Naive thymus-derived CD4-positive, alpha-beta T cell (primary cell): ENCODE measurements at regions not wholly inside any gene's neighbourhood (a gene's known extent, or its start where the extent isn't known, plus 50 kb on each side); places are given as distances from the start of the nearest gene placed in this dataset.

Experiments used
- ATAC-seq: fragments of 150-1000 bp; cut with Tn5 transposase; 2 replicates; pipeline ENCODE4 v1.10.0; 2021; ENCODE audit warnings: mild to moderate bottlenecking, moderate library complexity
- CTCF ChIA-PET: fragments of 350-600 bp; sonication (Branson Sonifier 250); formaldehyde crosslinking; loops from one replicate; lab custom pipeline; 2021; ENCODE audit warnings: antibody characterized with exemption; lab: Charles Lee
- POLR2A ChIA-PET: fragments of 350-600 bp; sonication (Branson Sonifier 250); formaldehyde crosslinking; loops from one replicate; lab custom pipeline; 2021; ENCODE audit warnings: antibody characterized with exemption, inconsistent platforms; lab: Charles Lee
- DNase-seq, 9 donors: peaks; one replicate each; pipeline versions ENCODE4 v3.0.0 to v3.0.0-alpha.2; 2020 to 2022; ENCODE audit warnings: mixed read lengths in 1 of 9
- H3K27ac ChIP-seq: one replicate; pipeline ENCODE4 v1.7.0; 2013; ENCODE audit warnings: mild to moderate bottlenecking, low read depth, low read length, moderate library complexity
- H3K27me3 ChIP-seq, 2 donors: one replicate each; pipeline ENCODE4 v1.7.0; 2013; ENCODE audit warnings: low read length in 2 of 2, mild to moderate bottlenecking in 2 of 2, moderate library complexity in 2 of 2; ENCODE audit not compliant: control insufficient read depth in 2 of 2, insufficient read depth in 2 of 2
- H3K36me3 ChIP-seq, 3 experiments: 1 replicate in 2 of 3; 2 replicates in 1 of 3; pipeline ENCODE4 v1.7.0; 2013; ENCODE audit warnings: low read length in 3 of 3, mild to moderate bottlenecking in 3 of 3, moderate library complexity in 1 of 3; ENCODE audit not compliant: insufficient read depth in 3 of 3, control insufficient read depth in 2 of 3
- H3K4me1 ChIP-seq, 2 donors: one replicate each; pipeline ENCODE4 v1.7.0; 2013; ENCODE audit warnings: low read length in 2 of 2, mild to moderate bottlenecking in 2 of 2, moderate library complexity in 1 of 2; ENCODE audit not compliant: control insufficient read depth in 2 of 2, insufficient read depth in 2 of 2
- H3K4me3 ChIP-seq: 2 replicates; pipeline ENCODE4 v1.7.0; 2013; ENCODE audit warnings: mild to moderate bottlenecking, low read length
- H3K9me3 ChIP-seq, 3 experiments: 1 replicate in 2 of 3; 2 replicates in 1 of 3; pipeline ENCODE4 v1.7.0; 2013; ENCODE audit warnings: low read length in 3 of 3; ENCODE audit not compliant: control insufficient read depth in 2 of 3
- H3K27ac Mint-ChIP-seq, 9 donors: one replicate each; pipeline ENCODE4 v1.8.0; 2020 to 2022; ENCODE audit warnings: mixed read lengths in 9 of 9, mild to moderate bottlenecking in 8 of 9, moderate library complexity in 5 of 9, inconsistent platforms in 2 of 9
- H3K27me3 Mint-ChIP-seq, 5 donors: one replicate each; pipeline ENCODE4 v1.8.0; 2021 to 2022; ENCODE audit warnings: mixed read lengths in 5 of 5, mild to moderate bottlenecking in 1 of 5
- H3K36me3 Mint-ChIP-seq, 5 donors: one replicate each; pipeline ENCODE4 v1.8.0; 2020 to 2022; ENCODE audit warnings: mixed read lengths in 5 of 5, mild to moderate bottlenecking in 3 of 5, inconsistent platforms in 1 of 5
- H3K4me1 Mint-ChIP-seq, 7 donors: one replicate each; pipeline ENCODE4 v1.8.0; 2020 to 2022; ENCODE audit warnings: mixed read lengths in 7 of 7, mild to moderate bottlenecking in 3 of 7, inconsistent platforms in 1 of 7
- H3K4me3 Mint-ChIP-seq, 10 donors: one replicate each; pipeline ENCODE4 v1.8.0; 2020 to 2022; ENCODE audit warnings: mild to moderate bottlenecking in 10 of 10, mixed read lengths in 10 of 10, moderate library complexity in 6 of 10, inconsistent platforms in 2 of 10
- H3K9me3 Mint-ChIP-seq, 11 donors: one replicate each; pipeline ENCODE4 v1.8.0; 2020 to 2022; ENCODE audit warnings: mixed read lengths in 11 of 11, mild to moderate bottlenecking in 4 of 11, inconsistent platforms in 1 of 11, moderate library complexity in 1 of 11
- intact Hi-C, 2 donors: fragments of 100-400 bp; cut with micrococcal nuclease; formaldehyde crosslinking; loops; one replicate each; pipeline ENCODE4 v1.15.1; 2023

GRCh38 chr20:52529826-52530225 lies 338.2 kb upstream of the ZFP64 start:
- H3K27ac ChIP-seq = no peak overlapping the region
- Mint-ChIP-seq H3K36me3 (no peaks in the 10 kb centered on the region), H3K27me3 (peaks cover 0 to 2% (median 0%) of the 10 kb centered on the region in 5 donors), H3K4me3 (no peak overlapping the region), H3K4me1 (peaks cover 0 to under 1% (median 0%) of the 10 kb centered on the region in 7 donors), H3K27ac (no peak overlapping the region), H3K9me3 (peaks cover 0 to 6% (median 0%) of the 10 kb centered on the region in 11 donors)
- ATAC-seq = no peak
- H3K4me3 ChIP-seq = no peak overlapping the region
- H3K4me1 ChIP-seq = no peaks in the 10 kb centered on the region
- H3K27me3 ChIP-seq = no peaks in the 10 kb centered on the region
- no peaks in the 10 kb centered on the region for H3K9me3 ChIP-seq
- no peaks in the 10 kb centered on the region for H3K36me3 ChIP-seq
- intact Hi-C loops = loop anchor here in 1 of 2 donors (10.0 kb wide), 1 partner anchor 55 kb away; no protein-coding TSS in a partner anchor
- CTCF ChIA-PET = no interaction called here
- POLR2A ChIA-PET = no interaction called here
- no peak for DNase-seq

- intact Hi-C loops = loop anchor here in 1 of 2 donors (10.0 kb wide), 1 partner anchor 60 kb away; no protein-coding TSS in a partner anchor
- DNase-seq = no peak
- no peaks in the 10 kb centered on the region for H3K9me3 ChIP-seq
- H3K4me3 Mint-ChIP-seq = no peak overlapping the region
- peaks cover 0 to 3% (median 0%) of the 10 kb centered on the region in 5 donors for H3K27me3 Mint-ChIP-seq
- ChIA-PET POLR2A (no interaction called here), CTCF (interaction anchor here (0.7 kb wide), 1 partner anchor 1645 kb away, joined by 4 read pairs; no protein-coding TSS in a partner anchor)
- H3K27ac ChIP-seq = no peak overlapping the region
- H3K36me3 Mint-ChIP-seq = peaks cover 0 to 9% (median 0%) of the 10 kb centered on the region in 5 donors
- no peaks in the 10 kb centered on the region for H3K27me3 ChIP-seq
- ATAC-seq = no peak
- H3K9me3 Mint-ChIP-seq = peaks cover 0 to 27% (median 2%) of the 10 kb centered on the region in 11 donors
- no peaks in the 10 kb centered on the region for H3K36me3 ChIP-seq
- peaks cover 0 to 8% (median 4%) of the 10 kb centered on the region in 7 donors for H3K4me1 Mint-ChIP-seq
- no peak overlapping the region for H3K4me3 ChIP-seq
- no peaks in the 10 kb centered on the region for H3K4me1 ChIP-seq
- no peak overlapping the region for H3K27ac Mint-ChIP-seq
These were observed 333.3 kb upstream of the ZFP64 start for GRCh38 chr20:52524861-52525260.

GRCh38 chr20:52518735-52519134 lies 327.2 kb upstream of the ZFP64 start:
- Mint-ChIP-seq H3K9me3 (peaks cover 0 to 26% (median 4%) of the 10 kb centered on the region in 11 donors), H3K4me3 (no peak overlapping the region), H3K4me1 (peaks cover 0 to 5% (median 2%) of the 10 kb centered on the region in 7 donors), H3K27ac (no peak overlapping the region), H3K36me3 (peaks cover 0 to 14% (median 0%) of the 10 kb centered on the region in 5 donors), H3K27me3 (peaks cover 0 to 3% (median 0%) of the 10 kb centered on the region in 5 donors)
- Histone ChIP-seq H3K27me3 (no peaks in the 10 kb centered on the region), H3K4me3 (no peak overlapping the region), H3K4me1 (no peaks in the 10 kb centered on the region), H3K9me3 (no peaks in the 10 kb centered on the region), H3K36me3 (no peaks in the 10 kb centered on the region), H3K27ac (no peak overlapping the region)
- ATAC-seq = no peak
- intact Hi-C loops = loop anchor here in 1 of 2 donors (2.0 kb wide), 1 partner anchor 26 kb away; no protein-coding TSS in a partner anchor
- CTCF ChIA-PET = no interaction called here
- no peak for DNase-seq
- POLR2A ChIA-PET = no interaction called here

DNA sequence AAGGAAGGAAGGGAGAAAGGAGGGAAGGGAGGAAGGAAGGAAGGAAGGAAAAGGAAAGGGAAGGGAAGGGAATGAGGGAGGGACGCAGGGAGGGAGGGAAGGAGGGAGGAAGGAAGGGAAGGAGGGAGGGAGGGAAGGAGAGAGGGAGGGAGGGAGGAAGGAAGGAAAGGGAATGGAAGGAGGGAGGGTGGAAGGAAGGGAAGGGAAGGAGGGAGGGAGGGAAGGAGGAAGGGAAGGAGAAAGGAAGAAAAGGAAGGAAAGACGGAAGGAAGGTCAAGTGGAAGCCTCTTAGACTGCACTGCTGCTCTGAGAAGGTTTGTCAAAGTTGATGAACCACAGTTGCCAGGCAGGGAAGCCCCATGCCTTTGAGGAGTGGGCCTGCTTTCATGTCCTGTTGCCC lies 324.3 kb upstream of the ZFP64 start:
- CTCF ChIA-PET = no interaction called here
- DNase-seq = no peak
- H3K36me3 ChIP-seq = no peaks in the 10 kb centered on the region
- H3K4me1 ChIP-seq = no peaks in the 10 kb centered on the region
- Mint-ChIP-seq H3K36me3 (peaks cover 0 to 11% (median 0%) of the 10 kb centered on the region in 5 donors), H3K27ac (no peak overlapping the region), H3K9me3 (peaks cover 0 to 19% (median 3%) of the 10 kb centered on the region in 11 donors), H3K4me3 (no peak overlapping the region), H3K4me1 (peaks cover 0 to 5% (median 0%) of the 10 kb centered on the region in 7 donors), H3K27me3 (peaks cover 0 to 2% (median 0%) of the 10 kb centered on the region in 5 donors)
- H3K4me3 ChIP-seq = no peak overlapping the region
- intact Hi-C loops = no loop called here
- POLR2A ChIA-PET = no interaction called here
- no peaks in the 10 kb centered on the region for H3K9me3 ChIP-seq
- H3K27me3 ChIP-seq = no peaks in the 10 kb centered on the region
- no peak overlapping the region for H3K27ac ChIP-seq
- no peak for ATAC-seq

GRCh38 chr20:52500157-52500556 lies 308.6 kb upstream of the ZFP64 start:
- Mint-ChIP-seq H3K27ac (no peak overlapping the region), H3K4me3 (no peak overlapping the region), H3K9me3 (peaks cover under 1 to 11% (median 6%) of the 10 kb centered on the region in 11 donors), H3K27me3 (peaks cover 0 to 6% (median 0%) of the 10 kb centered on the region in 5 donors), H3K36me3 (peaks cover 0 to 4% (median 0%) of the 10 kb centered on the region in 5 donors), H3K4me1 (peaks cover 0 to 2% (median 0%) of the 10 kb centered on the region in 7 donors)
- Histone ChIP-seq H3K9me3 (no peaks in the 10 kb centered on the region), H3K36me3 (no peaks in the 10 kb centered on the region), H3K27ac (no peak overlapping the region), H3K27me3 (no peaks in the 10 kb centered on the region), H3K4me3 (no peak overlapping the region), H3K4me1 (no peaks in the 10 kb centered on the region)
- ATAC-seq = no peak
- intact Hi-C loops = no loop called here
- ChIA-PET POLR2A (interaction anchor here (1.0 kb wide), 1 partner anchor 18 kb away, joined by 3 read pairs; no protein-coding TSS in a partner anchor), CTCF (no interaction called here)
- DNase-seq = no peak

DNA sequence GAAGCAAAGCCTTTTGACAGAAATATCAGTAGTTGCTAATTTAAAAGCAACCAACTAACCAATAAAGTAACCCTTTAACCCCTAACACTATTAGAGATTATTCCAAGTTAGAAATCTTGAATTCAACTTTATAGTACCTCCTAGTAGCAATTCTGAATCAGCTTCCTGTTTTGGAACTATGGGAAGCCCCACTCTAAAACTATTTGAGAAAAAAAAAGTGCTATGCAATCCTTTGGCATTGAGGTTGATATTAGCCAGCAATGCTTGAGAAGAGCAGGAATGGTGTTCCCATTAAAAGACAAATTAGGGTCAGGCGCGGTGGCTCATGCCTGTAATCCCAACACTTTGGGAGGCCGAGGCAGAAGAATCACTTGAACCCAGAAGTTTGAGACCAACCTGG lies 306.2 kb upstream of the ZFP64 start:
- Histone ChIP-seq H3K27ac (no peak overlapping the region), H3K4me3 (no peak overlapping the region), H3K4me1 (peaks cover 0 to 17% of the 10 kb centered on the region in 2 donors), H3K36me3 (no peaks in the 10 kb centered on the region), H3K27me3 (no peaks in the 10 kb centered on the region), H3K9me3 (no peaks in the 10 kb centered on the region)
- Mint-ChIP-seq H3K27me3 (peaks cover 0 to 11% (median 6%) of the 10 kb centered on the region in 5 donors), H3K4me1 (peaks cover 9 to 21% (median 19%) of the 10 kb centered on the region in 7 donors), H3K4me3 (no peak overlapping the region), H3K9me3 (peaks cover 0 to 2% (median 0%) of the 10 kb centered on the region in 11 donors), H3K36me3 (peaks cover 0 to 4% (median 0%) of the 10 kb centered on the region in 5 donors), H3K27ac (no peak overlapping the region)
- DNase-seq (no peak), ATAC-seq (no peak)
- CTCF ChIA-PET = no interaction called here
- intact Hi-C loops = no loop called here
- POLR2A ChIA-PET = interaction anchor here (0.7 kb wide), 1 partner anchor 17 kb away, joined by 3 read pairs; no protein-coding TSS in a partner anchor

- no peak overlapping the region for H3K27ac Mint-ChIP-seq
- Histone ChIP-seq H3K27me3 (no peaks in the 10 kb centered on the region), H3K27ac (no peak overlapping the region), H3K9me3 (no peaks in the 10 kb centered on the region), H3K4me3 (no peak overlapping the region), H3K4me1 (peaks cover 0 to 17% of the 10 kb centered on the region in 2 donors), H3K36me3 (no peaks in the 10 kb centered on the region)
- ATAC-seq (no peak), DNase-seq (no peak)
- peaks cover 0 to 4% (median 0%) of the 10 kb centered on the region in 5 donors for H3K36me3 Mint-ChIP-seq
- intact Hi-C loops = no loop called here
- no peak overlapping the region for H3K4me3 Mint-ChIP-seq
- no peaks in the 10 kb centered on the region for H3K9me3 Mint-ChIP-seq
- H3K27me3 Mint-ChIP-seq = peaks cover 0 to 11% (median 6%) of the 10 kb centered on the region in 5 donors
- H3K4me1 Mint-ChIP-seq = peaks cover 9 to 23% (median 20%) of the 10 kb centered on the region in 7 donors
- CTCF ChIA-PET = no interaction called here
- POLR2A ChIA-PET = no interaction called here
These were observed 304.6 kb upstream of the ZFP64 start for GRCh38 chr20:52496191-52496590.
